HG03565 (cell line): ENCODE measurements at regions not wholly inside any gene's neighbourhood (a gene's known extent, or its start where the extent isn't known, plus 50 kb on each side); places are given as distances from the start of the nearest gene placed in this dataset.
A peak's percentile ranks its signal among the peaks of the same experiment; 100 is the strongest.

ENCODE experiments used
- ATAC-seq: cut with Tn5 transposase; IDR thresholded peaks from one replicate; pipeline ENCODE4 v1.9.1; 2021; ENCODE audit warnings: mild to moderate bottlenecking, moderate library complexity; ENCODE audit not compliant: unreplicated experiment

- no peak for ATAC-seq
Measured at GRCh38 chr14:34220378-34220706, 241.7 kb downstream of the SPTSSA start.

GRCh38 chr14:34219661-34220377 lies 242.2 kb downstream of the SPTSSA start:
- no peak for ATAC-seq

- no peak for ATAC-seq
Measured at GRCh38 chr14:34218881-34219280, 243.2 kb downstream of the SPTSSA start.

GRCh38 chr14:34214961-34215360 lies 247.1 kb downstream of the SPTSSA start:
- ATAC-seq: no peak

- ATAC-seq: no peak
Measured at GRCh38 chr14:34213332-34213731, 248.7 kb downstream of the SPTSSA start.

- no peak for ATAC-seq
Measured at GRCh38 chr14:34212172-34212929, 249.7 kb downstream of the SPTSSA start.

- peak; percentile 74 for ATAC-seq
Measured at GRCh38 chr14:34211732-34212131, 250.3 kb downstream of the SPTSSA start.

GRCh38 chr14:34208532-34208931 lies 253.5 kb downstream of the SPTSSA start:
- ATAC-seq: no peak

GRCh38 chr14:34205799-34206198 lies 254.9 kb upstream of the EGLN3 start:
- ATAC-seq: no peak

GRCh38 chr14:34204774-34205173 lies 253.9 kb upstream of the EGLN3 start:
- no peak for ATAC-seq

GRCh38 chr14:34203251-34203722 lies 252.4 kb upstream of the EGLN3 start:
- ATAC-seq: no peak

GRCh38 chr14:34201909-34202637 lies 251.2 kb upstream of the EGLN3 start:
- ATAC-seq: no peak

GRCh38 chr14:34199585-34199984 lies 248.7 kb upstream of the EGLN3 start:
- ATAC-seq: no peak

- ATAC-seq: no peak
Measured at GRCh38 chr14:34198096-34198495, 247.2 kb upstream of the EGLN3 start.

- ATAC-seq: no peak
Measured at GRCh38 chr14:34195964-34196363, 245.1 kb upstream of the EGLN3 start.

GRCh38 chr14:34190717-34191116 lies 239.8 kb upstream of the EGLN3 start:
- no peak for ATAC-seq

- ATAC-seq: no peak
Measured at GRCh38 chr14:34189866-34190265, 239.0 kb upstream of the EGLN3 start.

GRCh38 chr14:34187519-34188044 lies 236.7 kb upstream of the EGLN3 start:
- no peak for ATAC-seq

- no peak for ATAC-seq
Measured at GRCh38 chr14:34187061-34187460, 236.2 kb upstream of the EGLN3 start.

- no peak for ATAC-seq
Measured at GRCh38 chr14:34184126-34184525, 233.3 kb upstream of the EGLN3 start.

- ATAC-seq: no peak
Measured at GRCh38 chr14:34183478-34183877, 232.6 kb upstream of the EGLN3 start.
